Retinal pigment epithelial cell (primary cell): ENCODE measurements at regions not wholly inside any gene's neighbourhood (a gene's known extent, or its start where the extent isn't known, plus 50 kb on each side); places are given as distances from the start of the nearest gene placed in this dataset.

Source experiments
- DNase-seq: peaks from one replicate; pipeline ENCODE4 v3.0.0-alpha.2; 2010; ENCODE audit warnings: low read depth
- H3K4me3 ChIP-seq: 2 replicates; pipeline ENCODE4 v1.5.1; 2011; ENCODE audit warnings: mild to moderate bottlenecking, low read length, control low read depth, moderate library complexity
- CTCF ChIP-seq: conservative IDR thresholded peaks from 2 replicates; pipeline ENCODE4 v1.5.1; 2011; ENCODE audit warnings: low read depth, low read length, control low read depth, inconsistent platforms

GRCh38 chr15:47331829-47332393 is 385.4 kb upstream of the SEMA6D start:
- TF ChIP-seq CTCF: no peak
- DNase-seq: peak; percentile 36
- no peak overlapping the region for H3K4me3 ChIP-seq

GRCh38 chr15:47332481-47332880 is 384.8 kb upstream of the SEMA6D start:
- no peak overlapping the region for H3K4me3 ChIP-seq
- DNase-seq: peak; percentile 63
- no peak for TF ChIP-seq CTCF

- no peak overlapping the region for H3K4me3 ChIP-seq
- TF ChIP-seq CTCF: peak; percentile 54
- peak; percentile 71 for DNase-seq
Measured at GRCh38 chr15:47333734-47334133, 383.6 kb upstream of the SEMA6D start.

GRCh38 chr15:47334805-47335535 is 382.3 kb upstream of the SEMA6D start:
- no peak for TF ChIP-seq CTCF
- no peak overlapping the region for H3K4me3 ChIP-seq
- no peak for DNase-seq

GRCh38 chr15:47337106-47337505 is 380.2 kb upstream of the SEMA6D start:
- no peak for DNase-seq
- H3K4me3 ChIP-seq: no peak overlapping the region
- TF ChIP-seq CTCF: no peak

- no peak for TF ChIP-seq CTCF
- DNase-seq: no peak
Measured at GRCh38 chr15:47337836-47338235, 379.5 kb upstream of the SEMA6D start.

GRCh38 chr15:47338771-47339170 is 378.5 kb upstream of the SEMA6D start:
- TF ChIP-seq CTCF: no peak
- DNase-seq: no peak
- no peak overlapping the region for H3K4me3 ChIP-seq

More at GRCh38 chr15:47337836-47338235, 379.5 kb upstream of the SEMA6D start:
- no peak overlapping the region for H3K4me3 ChIP-seq
